Eye (tissue), 1 donor: ENCODE measurements at regions not wholly inside any gene's neighbourhood (a gene's known extent, or its start where the extent isn't known, plus 50 kb on each side); places are given as distances from the start of the nearest gene placed in this dataset.

Experiments used
- DNase-seq: peaks from one replicate; pipeline ENCODE4 v3.0.0-alpha.2; 2015

- no peak for DNase-seq
Measured at GRCh38 chr7:110075450-110075849, 1015.5 kb upstream of the LRRN3 start.

GRCh38 chr7:110076194-110076593, 1014.7 kb upstream of the LRRN3 start:
- no peak for DNase-seq

- no peak for DNase-seq
Measured at GRCh38 chr7:110084181-110084807, 1006.6 kb upstream of the LRRN3 start.

GRCh38 chr7:110090110-110090820, 1000.7 kb upstream of the LRRN3 start:
- no peak for DNase-seq

- DNase-seq: no peak
Measured at GRCh38 chr7:110095372-110096052, 995.4 kb upstream of the LRRN3 start.

GRCh38 chr7:110104243-110104642, 986.7 kb upstream of the LRRN3 start:
- DNase-seq: no peak

- peak; percentile 25 for DNase-seq
Measured at GRCh38 chr7:110105307-110105706, 985.6 kb upstream of the LRRN3 start.

- DNase-seq: no peak
Measured at GRCh38 chr7:110105840-110106239, 985.1 kb upstream of the LRRN3 start.

GRCh38 chr7:110119883-110120581, 970.9 kb upstream of the LRRN3 start:
- no peak for DNase-seq

- no peak for DNase-seq
Measured at GRCh38 chr7:110129159-110129558, 961.8 kb upstream of the LRRN3 start.

- DNase-seq: no peak
Measured at GRCh38 chr7:110130669-110131068, 960.3 kb upstream of the LRRN3 start.

- DNase-seq: no peak
Measured at GRCh38 chr7:110131344-110131743, 959.6 kb upstream of the LRRN3 start.

- DNase-seq: no peak
Measured at GRCh38 chr7:110139056-110139455, 951.9 kb upstream of the LRRN3 start.

- peak; percentile 2 for DNase-seq
Measured at GRCh38 chr7:110142939-110143526, 947.9 kb upstream of the LRRN3 start.

- no peak for DNase-seq
Measured at GRCh38 chr7:110144599-110144998, 946.3 kb upstream of the LRRN3 start.

- no peak for DNase-seq
Measured at GRCh38 chr7:110148054-110148453, 942.9 kb upstream of the LRRN3 start.

- DNase-seq: no peak
Measured at GRCh38 chr7:110153222-110153621, 937.7 kb upstream of the LRRN3 start.

- no peak for DNase-seq
Measured at GRCh38 chr7:110156511-110156910, 934.4 kb upstream of the LRRN3 start.

- DNase-seq: no peak
Measured at GRCh38 chr7:110157631-110158362, 933.1 kb upstream of the LRRN3 start.

- DNase-seq: no peak
Measured at GRCh38 chr7:110168010-110168409, 922.9 kb upstream of the LRRN3 start.

- peak; percentile 3 for DNase-seq
Measured at GRCh38 chr7:110170841-110171240, 920.1 kb upstream of the LRRN3 start.

GRCh38 chr7:110177463-110177862, 913.5 kb upstream of the LRRN3 start:
- no peak for DNase-seq
